Right cardiac atrium (tissue), 5 donors: ENCODE measurements at regions not wholly inside any gene's neighbourhood (a gene's known extent, or its start where the extent isn't known, plus 50 kb on each side); places are given as distances from the start of the nearest gene placed in this dataset.
"Not testable (repeated sequence)": the region's sequence is repeated elsewhere in the genome, so short reads cannot be mapped to it uniquely, and the experiment has no call there.

Experiments used
- ATAC-seq, 2 donors: fragments of 200-7000 bp; cut with Tn5 transposase; one replicate each; pipeline versions ENCODE4 v1.8.0 to v1.9.1; 2020; ENCODE audit warnings: moderate library complexity in 2 of 2, mild to moderate bottlenecking in 1 of 2
- DNase-seq, 3 donors: peaks; one replicate each; pipeline ENCODE4 v3.0.0-alpha.2; 2020
- H3K27ac ChIP-seq: one replicate; pipeline ENCODE4 v1.5.1; 2013; ENCODE audit warnings: mild to moderate bottlenecking, low read length, control low read depth, moderate library complexity
- H3K27me3 ChIP-seq: one replicate; pipeline ENCODE4 v1.6.1; 2013; ENCODE audit not compliant: control insufficient read depth, insufficient read depth
- H3K4me1 ChIP-seq: one replicate; pipeline ENCODE4 v1.6.1; 2013; ENCODE audit warnings: low read length; ENCODE audit not compliant: control insufficient read depth, insufficient read depth
- H3K4me3 ChIP-seq: one replicate; pipeline ENCODE4 v1.5.1; 2013; ENCODE audit warnings: low read length, control low read depth
- H3K9me3 ChIP-seq: one replicate; pipeline ENCODE4 v1.6.1; 2013; ENCODE audit warnings: low read length; ENCODE audit not compliant: control insufficient read depth
- whole genome bisulfite sequencing: extraction: QIAGEN DNeasy Blood & Tissue Kit; methylation state at CpG from one replicate; pipeline ENCODE4 v1.1.7; 2013; 5-methylcytosine and 5-hydroxymethylcytosine counted together
- intact Hi-C, 4 donors: fragments of 100-400 bp; cut with DNase I; formaldehyde crosslinking; loops; one replicate each; pipeline versions ENCODE4 v1.11.0 to v1.14.0; 2022 to 2023
- donor health status: healthy with polysubstance abuse.
- donor health status: DM: no; HTN: yes; CAD: no.
- donor health status: DM: no; HTN: no; CAD: no.
- donor health status: DM: no; HTN: yes; CAD: no; lungs with severe emphysema.
- donor health status: DM: yes; HTN: yes; CAD: no.

DNA sequence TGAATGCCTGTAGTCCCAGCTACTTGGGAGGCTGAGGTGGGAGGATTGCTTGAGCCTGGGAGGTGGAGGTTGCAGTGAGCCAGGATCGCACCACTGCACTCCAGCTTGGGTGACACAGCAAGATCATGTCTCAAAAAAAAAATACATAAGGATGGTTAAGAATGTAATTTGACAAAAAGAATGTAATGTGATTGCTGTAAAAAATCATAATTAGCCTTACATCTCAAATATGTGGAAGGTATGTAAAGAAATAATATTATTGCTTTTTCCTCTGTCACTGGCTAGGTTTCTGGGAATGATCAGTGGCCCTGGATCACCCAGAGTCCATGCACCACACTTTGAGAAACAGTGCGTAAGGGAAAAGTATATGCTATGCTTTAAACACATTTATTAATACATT is 106.1 kb upstream of the C1GALT1C1 start:
- no peaks in the 10 kb centered on the region for H3K4me1 ChIP-seq
- H3K27me3 ChIP-seq = no peaks in the 10 kb centered on the region
- no peaks in the 10 kb centered on the region for H3K9me3 ChIP-seq
- WGBS = 99% methylated on average over 2 of the region's 2 CpGs
- intact Hi-C loops = no loop called here
- H3K27ac ChIP-seq = no peak overlapping the region
- DNase-seq = no peak
- H3K4me3 ChIP-seq = no peak overlapping the region
- ATAC-seq = no peak

DNA sequence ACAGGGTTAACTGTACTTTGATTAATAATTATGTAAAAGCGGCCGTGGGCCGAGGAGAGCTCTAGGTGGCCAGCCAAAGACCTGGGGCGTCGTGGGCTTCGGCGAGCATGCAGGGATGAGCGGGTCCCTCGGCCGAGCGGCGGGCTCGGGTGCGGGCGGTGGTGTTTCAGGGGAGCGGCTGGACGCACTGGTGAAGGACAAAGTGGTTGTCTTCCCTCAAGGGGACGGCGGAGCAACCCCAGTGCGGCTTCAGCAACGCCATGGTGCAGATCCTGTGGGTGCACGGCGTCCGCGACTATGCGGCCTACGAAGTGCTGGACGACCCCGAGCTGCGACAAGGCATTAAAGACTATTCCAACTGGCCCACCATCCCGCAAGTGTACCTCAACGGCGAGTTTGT is 103.0 kb upstream of the C1GALT1C1 start:
- Histone ChIP-seq H3K27me3 (no peaks in the 10 kb centered on the region), H3K4me3 (no peak overlapping the region), H3K9me3 (no peaks in the 10 kb centered on the region), H3K27ac (no peak overlapping the region), H3K4me1 (no peaks in the 10 kb centered on the region)
- DNase-seq = peak in 2 of 3 donors; percentile 30 to 53
- ATAC-seq = no peak
- 95% methylated on average over 33 of the region's 33 CpGs for WGBS
- intact Hi-C loops = no loop called here

DNA sequence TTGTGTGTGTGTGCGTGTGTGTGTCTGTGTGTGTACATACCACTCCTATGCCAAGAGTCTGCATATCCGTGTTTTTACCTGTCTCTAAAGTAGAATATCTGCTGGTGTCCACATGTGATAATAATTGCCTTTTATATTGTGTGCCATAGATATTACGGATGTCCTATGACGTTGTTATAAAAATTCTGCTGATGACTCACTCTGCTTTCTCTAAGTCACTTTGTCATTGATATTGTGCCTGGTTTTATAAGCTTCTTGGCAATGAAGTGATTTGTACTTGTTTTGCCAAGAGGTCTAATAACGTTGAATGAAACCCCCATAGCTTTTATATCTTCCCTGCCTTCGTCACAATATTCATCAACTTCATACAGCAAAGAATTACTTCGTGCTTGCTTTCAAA is 102.6 kb upstream of the C1GALT1C1 start:
- ATAC-seq (no peak), DNase-seq (no peak)
- Histone ChIP-seq H3K27me3 (no peaks in the 10 kb centered on the region), H3K4me1 (no peaks in the 10 kb centered on the region), H3K27ac (no peak overlapping the region), H3K4me3 (no peak overlapping the region), H3K9me3 (no peaks in the 10 kb centered on the region)
- 77% methylated on average over 7 of the region's 7 CpGs for WGBS
- intact Hi-C loops = no loop called here

DNA sequence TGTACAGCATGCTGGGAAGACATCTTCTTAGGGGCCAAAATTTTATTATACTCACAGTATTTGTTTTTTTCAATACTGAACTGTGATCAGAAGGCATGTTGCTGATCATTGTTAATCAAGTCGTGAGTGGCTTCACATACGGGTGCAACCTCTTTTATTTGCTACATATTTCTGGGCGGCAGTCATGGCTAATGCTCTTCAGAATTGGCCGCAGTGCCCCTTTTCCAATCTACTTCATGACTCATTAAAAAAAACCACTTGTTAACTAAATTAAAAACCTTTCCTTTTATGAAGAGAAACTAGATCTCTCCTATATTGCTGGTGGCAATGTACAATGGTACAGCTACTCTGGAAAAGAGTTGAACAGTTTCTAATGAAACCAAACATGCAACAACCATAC is 101.5 kb upstream of the C1GALT1C1 start:
- no peak for ATAC-seq
- Histone ChIP-seq H3K4me3 (no peak overlapping the region), H3K27ac (no peak overlapping the region), H3K27me3 (no peaks in the 10 kb centered on the region), H3K9me3 (no peaks in the 10 kb centered on the region), H3K4me1 (no peaks in the 10 kb centered on the region)
- DNase-seq = no peak
- intact Hi-C loops = no loop called here
- 64% methylated on average over 4 of the region's 4 CpGs for WGBS

DNA sequence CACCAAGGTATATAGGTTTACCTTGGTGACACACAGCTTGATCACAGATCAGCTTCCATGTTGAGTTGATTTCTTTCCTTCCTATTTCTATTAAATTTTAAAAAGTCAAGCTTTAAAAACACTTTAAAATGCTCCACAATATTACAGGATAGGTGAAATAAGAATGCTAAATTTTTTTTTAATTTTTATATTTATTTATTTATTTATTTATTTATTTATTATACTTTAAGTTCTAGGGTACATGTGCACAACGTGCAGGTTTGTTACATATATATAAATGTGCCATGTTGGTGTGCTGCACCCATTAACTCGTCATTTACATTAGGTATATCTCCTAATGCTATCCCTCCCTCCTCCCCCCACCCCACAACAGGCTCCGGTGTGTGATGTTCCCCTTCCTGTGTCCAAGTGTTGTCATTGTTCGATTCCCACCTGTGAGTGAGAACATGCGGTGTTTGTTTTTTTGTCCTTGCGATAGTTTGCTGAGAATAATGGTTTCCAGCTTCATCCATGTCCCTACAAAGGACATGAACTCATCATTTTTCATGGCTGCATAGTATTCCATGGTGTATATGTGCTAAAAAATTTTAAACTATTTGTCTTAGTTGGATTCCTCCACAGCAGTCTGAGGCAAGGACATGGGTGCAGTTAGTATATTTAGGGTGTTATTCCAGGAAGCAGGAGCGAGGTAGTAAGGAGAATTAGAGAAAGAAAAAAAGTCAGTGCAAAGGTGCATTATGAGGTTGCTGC is 99.8 kb upstream of the C1GALT1C1 start:
- H3K9me3 ChIP-seq, H3K4me3 ChIP-seq, H3K27me3 ChIP-seq, ATAC-seq, DNase-seq, intact Hi-C loops, H3K4me1 ChIP-seq, H3K27ac ChIP-seq: not testable (repeated sequence)
- WGBS = 85% methylated on average over 7 of the region's 7 CpGs

DNA sequence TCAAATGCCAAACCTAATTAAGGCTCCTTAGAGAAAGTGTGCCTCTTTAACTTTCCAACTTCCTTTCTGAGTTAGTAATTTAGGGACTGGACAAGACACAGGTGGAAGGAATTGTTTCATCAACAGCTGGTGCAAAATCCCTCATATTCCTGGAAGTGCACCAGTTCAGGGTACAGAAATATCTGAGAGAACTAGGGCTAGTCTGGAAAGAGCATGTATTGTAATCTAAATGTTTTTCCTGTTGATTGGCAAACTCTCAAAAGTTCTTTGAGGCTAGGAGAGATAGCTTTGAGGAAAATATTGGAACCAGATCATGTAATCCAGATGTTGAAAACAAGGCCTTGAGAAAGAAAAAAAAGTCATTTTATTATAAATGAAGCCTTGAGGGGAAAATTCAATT is 98.1 kb upstream of the C1GALT1C1 start:
- H3K4me3 ChIP-seq = no peak overlapping the region
- no peaks in the 10 kb centered on the region for H3K4me1 ChIP-seq
- no peaks in the 10 kb centered on the region for H3K27me3 ChIP-seq
- intact Hi-C loops = no loop called here
- no peak overlapping the region for H3K27ac ChIP-seq
- no peaks in the 10 kb centered on the region for H3K9me3 ChIP-seq
- no peak for DNase-seq
- ATAC-seq = no peak

DNA sequence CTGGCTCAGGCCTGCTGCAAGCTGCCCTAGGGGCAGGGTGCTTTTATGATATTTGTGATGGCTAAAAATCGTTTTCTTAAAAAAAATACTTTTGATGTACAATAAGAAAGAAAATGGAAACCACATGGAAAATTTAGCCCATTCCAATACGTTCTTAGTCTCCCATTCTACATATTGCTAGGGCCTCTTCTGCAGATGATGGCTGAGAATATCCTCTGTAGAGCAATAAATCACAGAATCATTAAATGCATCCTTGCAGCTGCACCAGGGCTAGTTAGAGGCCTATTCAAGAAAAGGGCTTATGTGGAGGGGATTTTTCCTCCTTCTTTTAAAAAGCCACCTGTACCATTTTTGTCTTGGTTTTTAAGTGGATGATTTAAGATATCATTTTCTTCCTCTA is 97.6 kb upstream of the C1GALT1C1 start:
- Histone ChIP-seq H3K4me1 (no peaks in the 10 kb centered on the region), H3K27me3 (no peaks in the 10 kb centered on the region), H3K9me3 (no peaks in the 10 kb centered on the region), H3K4me3 (no peak overlapping the region), H3K27ac (no peak overlapping the region)
- no peak for ATAC-seq
- WGBS = 63% methylated on average over 2 of the region's 2 CpGs
- DNase-seq = no peak
- intact Hi-C loops = no loop called here

DNA sequence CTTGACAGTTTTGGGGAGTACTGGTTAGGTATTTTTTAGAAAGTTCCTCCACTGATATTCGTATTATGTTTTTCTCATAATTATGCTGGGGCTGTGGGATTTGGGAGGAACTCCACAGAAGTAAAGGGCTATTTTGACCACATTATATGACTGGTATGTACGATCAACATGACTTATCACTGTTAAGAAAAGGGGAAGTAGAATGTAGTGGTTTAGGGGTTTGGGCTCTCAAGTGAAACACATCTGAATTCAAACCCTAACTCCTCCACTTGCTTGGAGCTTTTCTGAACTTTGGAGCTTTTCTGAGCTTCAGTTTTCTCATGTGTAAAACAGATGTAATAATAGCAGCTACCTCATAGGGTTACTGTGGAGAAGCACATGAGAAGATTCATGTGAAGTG is 96.4 kb upstream of the C1GALT1C1 start:
- Histone ChIP-seq H3K27me3 (no peaks in the 10 kb centered on the region), H3K4me1 (no peaks in the 10 kb centered on the region), H3K4me3 (no peak overlapping the region), H3K9me3 (no peaks in the 10 kb centered on the region), H3K27ac (no peak overlapping the region)
- DNase-seq (no peak), ATAC-seq (no peak)
- intact Hi-C loops = no loop called here
- 73% methylated on average over 2 of the region's 2 CpGs for WGBS

DNA sequence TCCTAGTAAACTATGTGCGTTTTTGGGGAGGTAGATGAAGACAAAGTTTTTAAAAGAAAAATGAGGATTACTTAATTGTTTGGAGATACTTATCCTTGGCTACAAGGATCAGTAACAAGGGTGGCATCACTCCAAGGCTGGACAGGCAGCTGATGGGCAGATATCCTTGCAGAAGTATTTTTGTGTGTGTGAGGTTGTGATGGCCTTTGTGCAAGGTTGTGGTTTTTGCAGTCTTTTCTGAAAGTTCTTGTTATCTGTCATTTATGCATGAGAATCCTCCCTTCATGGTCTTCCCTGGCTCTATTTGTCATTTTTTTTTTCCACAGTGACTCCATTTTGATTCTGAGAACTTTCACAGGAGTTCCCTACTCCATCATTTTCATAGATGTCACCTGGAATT is 96.0 kb upstream of the C1GALT1C1 start:
- 79% methylated on average over 1 of the region's 1 CpG for WGBS
- no peak for DNase-seq
- Histone ChIP-seq H3K4me3 (no peak overlapping the region), H3K4me1 (no peaks in the 10 kb centered on the region), H3K9me3 (no peaks in the 10 kb centered on the region), H3K27me3 (no peaks in the 10 kb centered on the region), H3K27ac (no peak overlapping the region)
- ATAC-seq = no peak
- intact Hi-C loops = no loop called here

DNA sequence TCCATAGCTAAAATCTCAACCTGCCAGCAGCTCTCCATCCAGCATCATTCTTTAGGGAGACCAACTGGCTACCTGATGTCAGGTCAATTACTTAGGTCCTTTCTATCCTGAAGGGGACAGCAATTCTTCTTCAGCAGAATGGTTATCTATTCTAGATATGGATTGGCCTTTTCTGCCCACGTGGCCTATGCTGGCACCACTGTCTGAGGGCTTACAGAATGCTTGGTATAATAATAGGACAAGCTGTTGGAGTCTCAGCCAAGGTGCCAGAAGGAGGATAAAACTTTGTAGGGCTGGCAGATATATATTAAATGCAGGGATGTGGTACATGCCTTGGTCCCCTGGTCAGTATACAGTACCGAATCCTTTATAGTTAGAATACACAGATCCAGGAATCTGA is 89.8 kb upstream of the C1GALT1C1 start:
- H3K4me1 ChIP-seq = no peaks in the 10 kb centered on the region
- no peak for DNase-seq
- intact Hi-C loops = no loop called here
- WGBS = 57% methylated on average over 2 of the region's 2 CpGs
- no peak overlapping the region for H3K4me3 ChIP-seq
- H3K27me3 ChIP-seq = no peaks in the 10 kb centered on the region
- H3K9me3 ChIP-seq = no peaks in the 10 kb centered on the region
- no peak overlapping the region for H3K27ac ChIP-seq
- ATAC-seq = no peak

DNA sequence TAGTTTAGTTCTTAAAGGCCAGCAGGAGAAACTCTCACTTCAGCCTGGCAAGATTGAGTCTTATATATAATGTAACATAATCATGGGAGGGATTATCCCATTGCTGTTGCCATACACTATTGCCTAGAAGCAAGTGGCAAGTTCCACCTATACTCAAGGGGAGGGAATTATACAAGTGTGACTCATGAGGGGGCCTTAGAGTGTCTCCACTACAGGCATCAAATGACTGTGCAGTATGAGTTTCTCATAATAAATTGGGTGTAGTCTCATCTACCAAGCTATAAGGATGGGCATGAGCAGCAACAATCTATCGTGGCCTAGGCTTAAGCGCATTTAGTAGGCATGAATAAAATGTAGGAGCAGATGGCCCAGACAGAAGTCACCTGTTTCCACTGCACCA is 89.1 kb upstream of the C1GALT1C1 start:
- DNase-seq (no peak), ATAC-seq (no peak)
- no peak overlapping the region for H3K4me3 ChIP-seq
- H3K27ac ChIP-seq = no peak overlapping the region
- H3K4me1 ChIP-seq = no peaks in the 10 kb centered on the region
- no peaks in the 10 kb centered on the region for H3K27me3 ChIP-seq
- intact Hi-C loops = no loop called here
- H3K9me3 ChIP-seq = no peaks in the 10 kb centered on the region
- 93% methylated on average over 2 of the region's 2 CpGs for WGBS

DNA sequence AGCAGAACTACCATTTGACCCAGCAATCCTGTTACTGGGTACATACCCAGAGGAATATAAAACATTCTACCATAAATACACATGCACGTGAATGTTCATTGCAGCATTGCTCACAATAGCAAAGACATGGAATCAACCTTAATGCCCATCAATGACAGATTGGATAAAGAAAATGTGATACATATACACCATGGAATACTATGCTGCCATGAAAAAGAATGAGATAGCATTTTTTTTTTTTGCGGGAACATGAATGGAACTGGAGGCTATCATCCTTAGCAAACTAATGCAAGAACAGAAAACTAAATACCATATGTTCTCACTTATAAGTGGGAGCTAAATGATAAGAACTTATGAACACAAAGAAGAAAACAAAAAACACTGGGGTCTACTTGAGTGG is 72.5 kb upstream of the C1GALT1C1 start:
- H3K4me3 ChIP-seq, H3K9me3 ChIP-seq, H3K4me1 ChIP-seq, ATAC-seq, intact Hi-C loops, DNase-seq, H3K27ac ChIP-seq, H3K27me3 ChIP-seq: not testable (repeated sequence)
- 99% methylated on average over 2 of the region's 2 CpGs for WGBS
